ENCODE measurements at regions not wholly inside any gene's neighbourhood (a gene's known extent, or its start where the extent isn't known, plus 50 kb on each side); places are given as distances from the start of the nearest gene placed in this dataset.

DNA sequence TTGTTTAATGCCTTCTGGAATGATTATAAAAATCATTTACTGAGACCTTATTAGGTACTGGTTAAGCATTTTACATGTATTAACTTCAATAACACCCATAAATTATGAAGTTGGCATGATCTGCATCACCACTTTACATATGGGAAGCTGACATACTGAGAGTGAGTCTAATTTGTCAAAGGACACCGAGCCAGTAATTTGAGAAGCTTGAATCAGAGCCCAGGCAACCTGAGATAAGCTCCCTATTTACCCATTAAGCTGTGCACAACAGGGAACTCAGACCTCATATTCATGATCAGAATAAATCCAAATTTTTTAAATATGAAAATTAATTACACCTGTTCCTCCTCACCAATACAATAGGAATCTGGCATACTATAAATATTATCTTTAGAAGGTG lies 247.9 kb upstream of the EPHA5 start:
- no peaks in the 10 kb centered on the region for H3K9me3 ChIP-seq
- WGBS, 2 donors (ENCODE audit: low coverage in 1 of 2), result 0% methylated on average over 1 of the region's 1 CpG
- ATAC-seq, result no peak
- H3K4me3 ChIP-seq, result no peak overlapping the region
- H3K4me1 ChIP-seq, result no peaks in the 10 kb centered on the region
- H3K27me3 ChIP-seq, result no peaks in the 10 kb centered on the region
- TF ChIP-seq POLR2AphosphoS5 (IDR thresholded peaks at IDR 0.05) (no peak), CTCF (IDR thresholded peaks at IDR 0.05) (no peak), EP300 (IDR thresholded peaks at IDR 0.05) (no peak), POLR2A (IDR thresholded peaks at IDR 0.05) (no peak)
- no peak overlapping the region for H3K27ac ChIP-seq
- no peaks in the 10 kb centered on the region for H3K36me3 ChIP-seq

DNA sequence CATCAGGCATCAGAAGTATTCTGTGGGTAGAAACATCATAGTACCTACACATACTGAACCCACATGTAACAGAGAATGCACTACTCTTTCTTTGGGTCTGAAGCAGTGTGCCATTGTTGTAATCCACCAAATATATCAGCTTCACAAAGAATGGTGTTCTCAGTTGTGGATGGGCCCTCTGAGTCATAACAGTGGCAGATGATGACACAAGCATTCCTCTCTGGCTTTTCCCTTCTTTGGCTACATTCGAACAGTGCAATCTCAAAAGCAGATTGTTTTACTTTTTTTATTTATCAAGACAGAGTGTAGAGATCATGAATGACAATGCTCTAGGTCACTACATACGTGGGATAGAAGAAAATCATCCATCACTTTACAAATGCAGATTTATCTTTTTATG lies 247.2 kb upstream of the EPHA5 start:
- WGBS, 2 donors (ENCODE audit: low coverage in 1 of 2), result 27 to 35% methylated on average over 1 to 2 of the region's 2 CpGs
- no peak for TF ChIP-seq POLR2AphosphoS5 (IDR thresholded peaks at IDR 0.05)
- no peak for TF ChIP-seq EP300 (IDR thresholded peaks at IDR 0.05)
- TF ChIP-seq POLR2A (IDR thresholded peaks at IDR 0.05), result no peak
- TF ChIP-seq CTCF (IDR thresholded peaks at IDR 0.05), result no peak
- Histone ChIP-seq H3K27me3 (no peaks in the 10 kb centered on the region), H3K4me1 (no peaks in the 10 kb centered on the region), H3K9me3 (no peaks in the 10 kb centered on the region), H3K27ac (no peak overlapping the region), H3K36me3 (no peaks in the 10 kb centered on the region), H3K4me3 (no peak overlapping the region)
- ATAC-seq, result no peak

DNA sequence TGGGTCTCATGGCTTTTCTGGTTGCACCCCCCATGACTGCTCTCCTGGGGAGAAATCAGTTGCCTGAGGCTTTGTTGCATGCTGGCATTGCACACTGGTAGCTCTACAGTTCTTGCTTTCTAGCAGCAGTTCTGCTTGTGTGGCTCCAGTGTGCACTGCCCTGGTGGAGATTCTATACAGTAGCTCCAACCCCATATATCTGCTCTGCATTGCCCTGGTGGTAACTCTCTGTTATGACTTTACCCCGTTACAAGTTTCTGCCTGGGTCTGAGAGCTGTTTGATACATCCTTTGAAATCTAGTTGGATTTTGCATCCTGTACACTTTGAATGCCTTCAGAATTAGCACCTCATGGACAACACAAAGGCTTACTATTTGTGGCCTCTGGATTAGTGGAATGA lies 241.4 kb upstream of the EPHA5 start:
- no peak overlapping the region for H3K27ac ChIP-seq
- H3K4me1 ChIP-seq, result no peaks in the 10 kb centered on the region
- ATAC-seq, result no peak
- TF ChIP-seq CTCF (IDR thresholded peaks at IDR 0.05) (no peak), POLR2AphosphoS5 (IDR thresholded peaks at IDR 0.05) (no peak), POLR2A (IDR thresholded peaks at IDR 0.05) (no peak), EP300 (IDR thresholded peaks at IDR 0.05) (no peak)
- 0 to 14% methylated on average over 1 of the region's 1 CpG for WGBS, 2 donors (ENCODE audit: low coverage in 1 of 2)
- H3K27me3 ChIP-seq, result no peaks in the 10 kb centered on the region
- H3K9me3 ChIP-seq, result no peaks in the 10 kb centered on the region
- H3K36me3 ChIP-seq, result no peaks in the 10 kb centered on the region
- no peak overlapping the region for H3K4me3 ChIP-seq

DNA sequence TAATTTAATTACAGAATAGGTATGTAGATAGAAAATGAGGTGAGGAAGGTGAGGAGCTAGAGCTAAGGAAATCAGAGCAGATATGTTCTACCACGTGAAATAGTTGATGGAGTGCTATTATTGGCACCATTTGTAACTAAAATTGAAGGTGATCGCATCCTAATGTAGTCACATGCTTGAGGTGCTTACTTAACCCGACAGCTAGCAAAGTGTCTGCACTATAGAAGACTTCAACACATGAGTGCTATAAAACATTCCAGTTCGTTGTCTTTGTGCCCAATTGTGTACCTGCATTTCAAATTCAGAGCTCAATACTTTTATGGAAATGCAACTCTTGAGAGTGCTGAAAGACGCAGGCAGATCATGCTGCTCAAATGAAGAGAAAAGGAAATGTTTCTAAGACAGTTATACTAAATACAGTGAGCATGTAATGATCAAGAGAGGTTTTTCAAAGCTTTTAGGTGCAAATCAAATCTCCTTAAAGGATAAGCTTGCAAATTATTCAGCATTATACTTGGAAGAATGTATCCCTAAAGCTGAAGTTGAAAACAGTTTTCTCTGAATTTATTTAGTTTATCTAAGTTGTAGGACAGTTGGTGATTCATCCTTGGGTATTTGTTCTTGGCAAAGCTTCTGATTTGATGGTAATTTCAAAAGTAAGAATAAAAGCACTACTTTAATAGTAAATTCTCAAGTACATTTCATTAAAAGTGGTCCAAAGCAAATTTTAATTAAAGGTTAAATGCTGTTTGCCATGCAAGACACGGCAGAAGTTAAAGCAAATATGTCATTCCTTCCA lies 223.9 kb upstream of the EPHA5 start:
- Histone ChIP-seq H3K4me3 (no peak overlapping the region), H3K4me1 (no peaks in the 10 kb centered on the region), H3K27ac (no peak overlapping the region), H3K36me3 (no peaks in the 10 kb centered on the region), H3K9me3 (no peaks in the 10 kb centered on the region), H3K27me3 (no peaks in the 10 kb centered on the region)
- no peak for ATAC-seq
- no peak for TF ChIP-seq POLR2AphosphoS5 (IDR thresholded peaks at IDR 0.05)
- WGBS, 2 donors (ENCODE audit: low coverage in 1 of 2), result 45 to 50% methylated on average over 5 to 6 of the region's 6 CpGs

- 38% methylated on average over 1 of the region's 1 CpG; no CpG with 5 or more reads in 1 of the 2 donors for WGBS, 2 donors (ENCODE audit: low coverage in 1 of 2)
- no peak overlapping the region for H3K4me3 ChIP-seq
Measured at GRCh38 chr4:65893271-65893670, 223.0 kb upstream of the EPHA5 start.

More at GRCh38 chr4:65893271-65893670, 223.0 kb upstream of the EPHA5 start:
- ATAC-seq, result no peak
- Histone ChIP-seq H3K9me3 (no peaks in the 10 kb centered on the region), H3K27me3 (no peaks in the 10 kb centered on the region), H3K27ac (no peak overlapping the region), H3K4me1 (no peaks in the 10 kb centered on the region), H3K36me3 (no peaks in the 10 kb centered on the region)
- TF ChIP-seq POLR2AphosphoS5 (IDR thresholded peaks at IDR 0.05) (no peak), CTCF (IDR thresholded peaks at IDR 0.05) (no peak), POLR2A (IDR thresholded peaks at IDR 0.05) (no peak), EP300 (IDR thresholded peaks at IDR 0.05) (no peak)
